GM19025 (cell line): ENCODE measurements at regions not wholly inside any gene's neighbourhood (a gene's known extent, or its start where the extent isn't known, plus 50 kb on each side); places are given as distances from the start of the nearest gene placed in this dataset.
"Not testable (repeated sequence)": the region's sequence is repeated elsewhere in the genome, so short reads cannot be mapped to it uniquely, and the experiment has no call there.

Experiments used
- ATAC-seq: cut with Tn5 transposase; IDR thresholded peaks from one replicate; pipeline ENCODE4 v1.9.1; 2021; ENCODE audit warnings: mild to moderate bottlenecking, low read depth, moderate library complexity; ENCODE audit not compliant: unreplicated experiment

- no peak for ATAC-seq
Observed at GRCh38 chr15:93348711-93349545, 259.9 kb upstream of the RGMA start.

GRCh38 chr15:93347986-93348385 lies 259.0 kb upstream of the RGMA start:
- ATAC-seq, result no peak

GRCh38 chr15:93345981-93346380 lies 257.0 kb upstream of the RGMA start:
- ATAC-seq, result no peak

- ATAC-seq, result not testable (repeated sequence)
Observed at GRCh38 chr15:93343402-93343801, 254.4 kb upstream of the RGMA start.

DNA sequence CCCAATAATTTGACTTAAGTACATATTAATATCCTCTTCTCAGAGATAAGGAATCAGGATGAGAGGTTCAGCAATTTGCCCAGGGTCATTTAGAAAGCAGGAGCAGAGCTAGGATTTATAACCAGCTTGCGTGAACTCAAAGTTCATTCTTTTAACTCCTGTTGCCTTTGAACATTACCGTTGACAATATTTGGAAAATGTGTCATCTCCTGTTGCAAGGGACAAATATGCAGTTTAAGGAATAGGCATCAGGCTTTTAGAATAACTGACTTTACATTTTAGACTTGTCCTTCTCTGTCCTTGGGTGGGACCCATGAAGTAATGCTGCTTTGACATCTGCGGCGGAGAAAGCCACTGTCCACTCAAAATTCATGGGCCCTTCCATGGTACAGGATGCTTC lies 252.2 kb upstream of the RGMA start:
- no peak for ATAC-seq

GRCh38 chr15:93340406-93340805 lies 251.4 kb upstream of the RGMA start:
- ATAC-seq, result no peak

DNA sequence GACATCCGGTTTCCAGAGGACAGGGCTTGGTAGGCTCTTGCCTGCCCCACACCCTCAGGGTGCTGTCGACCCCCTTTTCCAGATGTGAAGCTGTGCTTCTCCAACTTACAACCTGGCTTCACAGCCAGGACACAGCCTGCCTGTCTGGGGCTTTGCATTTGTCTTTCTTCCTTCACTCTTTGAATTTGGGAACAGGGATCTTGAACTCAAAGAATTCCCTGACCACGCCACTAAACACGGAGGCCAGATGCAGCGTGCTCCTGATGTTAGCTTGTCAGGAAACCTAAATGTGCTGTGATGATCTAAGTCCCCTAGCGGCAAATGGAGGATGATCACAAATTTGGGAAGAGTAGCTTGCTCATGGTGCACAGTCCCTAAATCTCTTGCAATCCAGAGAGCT lies 244.8 kb upstream of the RGMA start:
- no peak for ATAC-seq

GRCh38 chr15:93333126-93333525 lies 244.1 kb upstream of the RGMA start:
- not testable (repeated sequence) for ATAC-seq

DNA sequence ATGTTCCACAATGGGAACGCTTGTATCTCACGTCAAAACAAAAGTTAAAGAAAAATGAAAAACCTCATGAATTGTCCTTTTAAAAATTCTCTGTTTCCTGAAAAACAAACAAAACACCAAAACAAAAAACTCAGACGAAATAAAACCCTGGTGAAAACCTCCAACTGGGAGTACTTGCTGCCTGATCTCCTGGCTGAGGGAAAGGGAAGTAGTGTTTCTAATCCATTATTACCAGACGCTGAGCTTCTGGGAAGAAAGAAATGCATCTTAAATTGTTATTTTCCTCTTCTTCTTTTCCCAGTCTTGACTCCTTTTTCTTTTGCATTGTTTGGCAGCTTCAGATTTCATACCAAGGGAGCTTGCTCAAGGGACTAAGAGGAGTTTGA lies 243.2 kb upstream of the RGMA start:
- ATAC-seq, result no peak

GRCh38 chr15:93331545-93332167 lies 242.6 kb upstream of the RGMA start:
- no peak for ATAC-seq

- no peak for ATAC-seq
Observed at GRCh38 chr15:93330912-93331544, 242.0 kb upstream of the RGMA start.

DNA sequence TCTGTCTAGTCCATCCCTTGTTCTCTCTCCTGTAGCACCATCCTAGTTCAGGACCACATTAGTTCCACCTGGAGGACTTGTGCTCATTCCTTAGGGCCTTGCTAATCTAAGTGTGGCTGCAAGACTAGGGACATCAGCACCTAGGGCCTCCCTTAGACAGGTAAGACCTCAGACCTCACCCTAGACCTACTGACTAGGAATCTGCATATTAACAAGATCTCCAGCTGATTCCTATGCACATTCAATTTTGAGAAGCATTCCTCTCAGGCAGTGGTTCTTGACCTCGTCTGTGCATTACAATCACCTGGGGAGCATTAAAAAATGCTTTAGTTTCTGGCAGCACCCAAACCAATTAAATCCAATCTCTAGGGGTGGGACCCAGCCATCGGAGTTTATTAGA lies 238.4 kb upstream of the RGMA start:
- no peak for ATAC-seq

DNA sequence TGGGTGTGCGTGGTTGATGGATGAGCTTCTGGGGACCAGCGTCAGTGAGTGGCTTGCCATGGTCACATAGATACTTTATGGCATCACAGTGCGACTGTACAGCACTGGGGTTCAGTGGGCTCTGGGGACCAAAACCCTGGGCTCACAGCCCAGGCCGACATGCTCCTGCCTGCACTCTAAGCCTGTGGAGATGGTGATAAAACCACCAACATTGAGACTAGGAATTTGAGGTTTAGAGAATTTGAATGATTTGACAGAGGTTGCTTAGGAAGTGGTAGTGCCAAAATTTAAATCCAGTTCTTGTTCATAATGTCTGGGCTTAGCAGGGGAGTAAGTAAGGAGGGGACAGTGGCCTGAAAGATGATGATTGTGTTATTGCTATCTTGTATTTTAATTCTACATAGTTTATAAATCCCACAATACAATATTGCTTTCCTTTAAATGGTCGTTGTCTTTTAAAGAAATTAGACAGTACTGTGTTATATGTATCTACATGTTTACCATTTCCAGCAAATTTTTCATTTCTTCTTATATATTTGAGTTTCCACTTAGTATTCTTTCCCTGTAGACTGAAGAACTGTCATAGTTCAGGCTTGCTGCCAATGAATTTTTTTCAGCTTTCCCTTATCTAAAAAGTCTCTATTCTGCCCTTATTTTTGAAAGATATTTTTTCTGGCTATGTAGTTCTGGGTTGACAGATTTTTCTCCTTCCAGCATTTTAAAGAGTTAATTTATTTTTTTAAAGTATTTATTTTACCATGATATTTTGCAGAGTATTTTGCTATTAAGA lies 235.4 kb upstream of the RGMA start:
- ATAC-seq, result no peak

DNA sequence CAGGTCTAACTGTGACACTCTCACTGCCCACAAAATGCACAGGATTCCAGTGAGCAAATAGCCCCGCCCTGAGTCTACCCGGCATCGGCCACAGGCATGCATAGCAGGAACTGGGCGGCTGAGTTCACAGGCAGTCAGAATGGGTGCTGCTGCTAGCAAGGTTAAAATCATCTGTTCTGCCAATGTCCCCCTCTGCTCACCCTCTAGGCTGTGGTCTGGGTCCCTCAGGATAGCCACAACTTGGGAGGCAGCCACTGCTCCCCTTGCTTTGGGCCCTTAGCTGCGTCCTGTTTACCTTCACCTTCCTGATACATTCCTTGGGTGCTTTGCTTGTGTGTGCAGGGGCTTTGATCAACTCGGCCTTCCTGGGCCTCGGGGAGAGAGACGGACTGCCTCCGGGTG lies 232.9 kb upstream of the RGMA start:
- ATAC-seq, result no peak

GRCh38 chr15:93319121-93319814 lies 230.3 kb upstream of the RGMA start:
- no peak for ATAC-seq

GRCh38 chr15:93317772-93318171 lies 228.8 kb upstream of the RGMA start:
- no peak for ATAC-seq

GRCh38 chr15:93314245-93314644 lies 225.2 kb upstream of the RGMA start:
- ATAC-seq, result no peak

DNA sequence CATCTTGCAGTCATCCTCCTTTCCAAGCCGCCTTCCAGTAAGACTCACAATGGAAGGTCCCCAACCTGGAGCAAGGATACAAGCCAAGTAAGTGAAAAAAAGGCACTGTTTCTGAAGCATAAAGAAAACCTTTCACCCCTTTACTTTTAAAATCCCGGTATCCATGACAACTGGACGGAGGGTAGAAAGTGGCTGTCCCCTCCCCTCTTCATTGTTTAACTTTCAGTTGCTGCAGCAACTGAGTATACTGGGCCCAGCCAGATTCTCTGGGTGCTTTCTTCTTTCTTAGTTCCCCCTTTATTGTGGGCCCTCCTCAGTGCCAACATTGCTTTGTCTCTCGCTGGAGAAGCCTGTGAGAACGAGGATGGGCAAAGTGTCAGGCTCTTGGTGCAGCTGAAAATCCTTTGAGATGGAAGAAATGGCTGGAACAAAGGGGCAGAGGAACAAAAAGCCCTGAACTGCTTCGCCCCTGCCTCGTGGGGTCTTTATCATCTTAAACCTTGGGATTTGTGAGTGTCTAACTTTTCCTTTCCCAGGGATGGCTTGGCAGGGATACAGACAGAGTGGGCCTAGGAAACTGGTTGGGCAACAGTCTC lies 224.0 kb upstream of the RGMA start:
- no peak for ATAC-seq

GRCh38 chr15:93311620-93312019 lies 222.6 kb upstream of the RGMA start:
- ATAC-seq, result no peak
